ENCODE measurements at regions not wholly inside any gene's neighbourhood (a gene's known extent, or its start where the extent isn't known, plus 50 kb on each side); places are given as distances from the start of the nearest gene placed in this dataset.

- H3K27ac ChIP-seq (ENCODE audit: low read length), result no peak overlapping the region
- H3K9me3 ChIP-seq (ENCODE audit: low read length), result no peaks in the 10 kb centered on the region
- H3K4me2 ChIP-seq (ENCODE audit: low read length), result no peak overlapping the region
- no peaks in the 10 kb centered on the region for H3F3A ChIP-seq (ENCODE audit: insufficient read depth, low read length, poor library complexity, severe bottlenecking)
- no peaks in the 10 kb centered on the region for H4K20me1 ChIP-seq (ENCODE audit: insufficient read depth)
- H3K27me3 ChIP-seq (ENCODE audit: insufficient read depth, low read depth, low read length), result no peaks in the 10 kb centered on the region
- no peak overlapping the region for H2AFZ ChIP-seq (ENCODE audit: low read depth, low read length)
- no peaks in the 10 kb centered on the region for H3K36me3 ChIP-seq (ENCODE audit: insufficient read depth, low read length)
- no peak overlapping the region for H3K9ac ChIP-seq (ENCODE audit: low read length)
- H3K4me3 ChIP-seq (ENCODE audit: low read length), result no peak overlapping the region
- H3K9me2 ChIP-seq (ENCODE audit: insufficient read depth, low read length), result no peaks in the 10 kb centered on the region
- H3K79me2 ChIP-seq (replicated peaks; ENCODE audit: insufficient read depth, low read length), result no peaks in the 10 kb centered on the region
- TF ChIP-seq TAF1 (IDR thresholded peaks at IDR 0.05; ENCODE audit: low read depth) (no peak), MXI1 (conservative IDR thresholded peaks at IDR 0.05; ENCODE audit: poor library complexity, severe bottlenecking) (no peak), RAD21 (conservative IDR thresholded peaks at IDR 0.05) (no peak), CTCF (IDR thresholded peaks at IDR 0.05; ENCODE audit: poor library complexity, severe bottlenecking) (no peak), EZH2 (IDR thresholded peaks at IDR 0.05; ENCODE audit: borderline replicate concordance, insufficient read depth, low read length, poor library complexity, severe bottlenecking) (no peak), EP300 (conservative IDR thresholded peaks at IDR 0.05; ENCODE audit: poor library complexity, severe bottlenecking) (no peak), POLR2AphosphoS5 (IDR thresholded peaks at IDR 0.05) (no peak), SMC3 (conservative IDR thresholded peaks at IDR 0.05; ENCODE audit: poor library complexity) (no peak), REST (IDR thresholded peaks at IDR 0.05; ENCODE audit: borderline replicate concordance) (no peak)
Observed at GRCh38 chr12:127984386-127985055, 282.4 kb upstream of the TMEM132C start.

DNA sequence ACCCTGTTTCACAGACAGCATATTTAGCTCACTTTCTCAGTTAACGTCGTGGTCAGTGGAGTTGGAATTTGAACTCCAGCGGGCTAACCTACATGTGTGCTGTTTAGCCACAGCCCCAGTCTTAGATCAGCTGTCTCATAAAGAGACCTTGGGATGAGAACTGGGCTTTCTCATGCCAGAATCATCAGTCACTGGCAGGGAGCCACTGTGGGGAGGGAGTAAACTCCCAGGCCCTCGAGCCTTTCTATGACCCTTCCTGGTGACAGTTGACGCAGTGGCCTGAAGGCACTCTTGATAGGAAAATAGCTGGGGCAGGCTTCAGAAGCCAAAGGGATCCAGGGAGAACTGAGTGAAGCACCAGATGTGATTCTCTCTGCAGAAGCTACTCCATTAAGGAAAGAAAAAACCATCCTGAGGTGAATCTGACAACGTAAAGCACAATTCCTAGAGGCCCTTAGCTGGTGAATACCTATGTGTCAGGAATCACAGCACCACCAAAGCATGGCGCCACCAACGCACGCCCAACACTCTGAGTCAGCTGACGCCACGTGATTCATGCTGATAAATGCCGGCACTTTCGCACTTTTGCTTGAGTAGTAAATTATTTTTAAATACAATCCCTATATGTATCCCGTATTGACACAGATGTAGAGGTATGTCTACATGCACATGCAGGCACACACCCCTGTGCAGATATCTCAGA, 279.6 kb upstream of the TMEM132C start:
- Histone ChIP-seq H2AFZ (ENCODE audit: low read depth, low read length) (no peak overlapping the region), H3K9me2 (ENCODE audit: insufficient read depth, low read length) (no peaks in the 10 kb centered on the region), H3K9ac (ENCODE audit: low read length) (no peak overlapping the region), H3F3A (ENCODE audit: insufficient read depth, low read length, poor library complexity, severe bottlenecking) (no peaks in the 10 kb centered on the region), H3K27me3 (ENCODE audit: insufficient read depth, low read depth, low read length) (no peaks in the 10 kb centered on the region), H3K4me2 (ENCODE audit: low read length) (no peak overlapping the region), H3K36me3 (ENCODE audit: insufficient read depth, low read length) (no peaks in the 10 kb centered on the region), H4K20me1 (ENCODE audit: insufficient read depth) (no peaks in the 10 kb centered on the region), H3K4me3 (ENCODE audit: low read length) (no peak overlapping the region), H3K79me2 (replicated peaks; ENCODE audit: insufficient read depth, low read length) (no peaks in the 10 kb centered on the region), H3K27ac (ENCODE audit: low read length) (no peak overlapping the region), H3K9me3 (ENCODE audit: low read length) (no peaks in the 10 kb centered on the region)
- TF ChIP-seq EZH2 (IDR thresholded peaks at IDR 0.05; ENCODE audit: borderline replicate concordance, insufficient read depth, low read length, poor library complexity, severe bottlenecking) (no peak), REST (IDR thresholded peaks at IDR 0.05; ENCODE audit: borderline replicate concordance) (no peak)
